GM18867 (cell line): ENCODE measurements at regions not wholly inside any gene's neighbourhood (a gene's known extent, or its start where the extent isn't known, plus 50 kb on each side); places are given as distances from the start of the nearest gene placed in this dataset.
A peak's percentile ranks its signal among the peaks of the same experiment; 100 is the strongest.
"Not testable (repeated sequence)": the region's sequence is repeated elsewhere in the genome, so short reads cannot be mapped to it uniquely, and the experiment has no call there.

Experiments
- ATAC-seq: cut with Tn5 transposase; IDR thresholded peaks from one replicate; pipeline ENCODE4 v1.9.1; 2021; ENCODE audit warnings: mild to moderate bottlenecking, moderate library complexity; ENCODE audit not compliant: unreplicated experiment

- ATAC-seq, result no peak
Observed at GRCh38 chr5:14954216-14954615, 82.6 kb upstream of the ANKH start.

GRCh38 chr5:14953075-14953607 is 81.6 kb upstream of the ANKH start:
- no peak for ATAC-seq

GRCh38 chr5:14948383-14948782 is 76.8 kb upstream of the ANKH start:
- no peak for ATAC-seq

- peak; percentile 79 for ATAC-seq
Observed at GRCh38 chr5:14946815-14947620, 75.4 kb upstream of the ANKH start.

- no peak for ATAC-seq
Observed at GRCh38 chr5:14945450-14945849, 73.9 kb upstream of the ANKH start.

GRCh38 chr5:14944996-14945395 is 73.4 kb upstream of the ANKH start:
- ATAC-seq, result no peak

- ATAC-seq, result no peak
Observed at GRCh38 chr5:14944350-14944739, 72.8 kb upstream of the ANKH start.

- ATAC-seq, result no peak
Observed at GRCh38 chr5:14942212-14942611, 70.6 kb upstream of the ANKH start.

GRCh38 chr5:14937254-14937653 is 65.7 kb upstream of the ANKH start:
- ATAC-seq, result no peak

GRCh38 chr5:14936588-14936987 is 65.0 kb upstream of the ANKH start:
- no peak for ATAC-seq

- ATAC-seq, result no peak
Observed at GRCh38 chr5:14935341-14935740, 63.8 kb upstream of the ANKH start.

GRCh38 chr5:14932902-14933469 is 61.4 kb upstream of the ANKH start:
- no peak for ATAC-seq

GRCh38 chr5:14930486-14930885 is 58.9 kb upstream of the ANKH start:
- ATAC-seq, result no peak

GRCh38 chr5:14929293-14930065 is 57.9 kb upstream of the ANKH start:
- no peak for ATAC-seq

GRCh38 chr5:14928661-14929060 is 57.1 kb upstream of the ANKH start:
- no peak for ATAC-seq

GRCh38 chr5:14925326-14925725 is 53.7 kb upstream of the ANKH start:
- ATAC-seq, result no peak

GRCh38 chr5:14922952-14923351 is 51.4 kb upstream of the ANKH start:
- ATAC-seq, result not testable (repeated sequence)

- no peak for ATAC-seq
Observed at GRCh38 chr5:14922456-14922855, 50.9 kb upstream of the ANKH start.
